ENCODE measurements at regions not wholly inside any gene's neighbourhood (a gene's known extent, or its start where the extent isn't known, plus 50 kb on each side); places are given as distances from the start of the nearest gene placed in this dataset.

- Histone ChIP-seq H4K20me1 (ENCODE audit: insufficient read depth, low read length) (no peaks in the 10 kb centered on the region), H3K9me3 (ENCODE audit: low read length) (no peaks in the 10 kb centered on the region), H3K4me3 (ENCODE audit: low read depth, low read length, poor library complexity, severe bottlenecking) (no peak overlapping the region), H3K36me3 (ENCODE audit: insufficient read depth, low read length) (no peaks in the 10 kb centered on the region), H3K4me2 (ENCODE audit: low read length) (no peak overlapping the region), H3K4me1 (ENCODE audit: insufficient read depth, low read length, poor library complexity, severe bottlenecking) (no peaks in the 10 kb centered on the region), H3K9me2 (ENCODE audit: insufficient read depth, low read length) (no peaks in the 10 kb centered on the region), H3K79me2 (ENCODE audit: insufficient read depth, low read depth, low read length) (no peaks in the 10 kb centered on the region), H3K27ac (ENCODE audit: low read depth, low read length, poor library complexity, severe bottlenecking) (no peak overlapping the region), H2AFZ (ENCODE audit: low read length) (no peak overlapping the region)
- no peak for DNase-seq (ENCODE audit: low spot score)
- POLR2A ChIA-PET = interaction anchor here (0.6 kb wide), 1 partner anchor 20 kb away, joined by 3 read pairs; no protein-coding TSS in a partner anchor
- TF ChIP-seq EZH2phosphoT487 (IDR thresholded peaks at IDR 0.05; ENCODE audit: borderline replicate concordance, low read depth, low read length) (no peak), CTCF (conservative IDR thresholded peaks at IDR 0.05; ENCODE audit: low read length) (no peak)
- intact Hi-C loops (cut with micrococcal nuclease; ENCODE audit: unreplicated experiment) = no loop called here
- BruUV-seq (replicated peaks) = no TSS peak
- CTCF ChIA-PET (ENCODE audit: unreplicated experiment) = no interaction called here
Measured at GRCh38 chr5:116751684-116752083, 177.1 kb upstream of the SEMA6A start.

- Histone ChIP-seq H3K4me3 (ENCODE audit: low read depth, low read length, poor library complexity, severe bottlenecking) (no peak overlapping the region), H3K36me3 (ENCODE audit: insufficient read depth, low read length) (no peaks in the 10 kb centered on the region), H3K27ac (ENCODE audit: low read depth, low read length, poor library complexity, severe bottlenecking) (no peak overlapping the region), H3K4me2 (ENCODE audit: low read length) (no peak overlapping the region), H3K9me3 (ENCODE audit: low read length) (no peaks in the 10 kb centered on the region), H3K9me2 (ENCODE audit: insufficient read depth, low read length) (no peaks in the 10 kb centered on the region), H4K20me1 (ENCODE audit: insufficient read depth, low read length) (no peaks in the 10 kb centered on the region), H3K4me1 (ENCODE audit: insufficient read depth, low read length, poor library complexity, severe bottlenecking) (no peaks in the 10 kb centered on the region), H3K79me2 (ENCODE audit: insufficient read depth, low read depth, low read length) (no peaks in the 10 kb centered on the region), H2AFZ (ENCODE audit: low read length) (no peak overlapping the region)
- no peak for DNase-seq (ENCODE audit: low spot score)
- ChIA-PET POLR2A (interaction anchor here (0.6 to 1.1 kb wide), 3 partner anchors 19 to 40 kb away, joined by 3 to 6 read pairs (median 4); no protein-coding TSS in a partner anchor), CTCF (ENCODE audit: unreplicated experiment) (no interaction called here)
- no TSS peak for BruUV-seq (replicated peaks)
- intact Hi-C loops (cut with micrococcal nuclease; ENCODE audit: unreplicated experiment) = no loop called here
- TF ChIP-seq EZH2phosphoT487 (IDR thresholded peaks at IDR 0.05; ENCODE audit: borderline replicate concordance, low read depth, low read length) (no peak), CTCF (conservative IDR thresholded peaks at IDR 0.05; ENCODE audit: low read length) (no peak)
Measured at GRCh38 chr5:116750631-116751580, 176.3 kb upstream of the SEMA6A start.

- no peaks in the 10 kb centered on the region for H3K9me3 ChIP-seq (ENCODE audit: low read length)
- H3K4me2 ChIP-seq (ENCODE audit: low read length) = no peak overlapping the region
Measured at GRCh38 chr5:116747881-116748280, 173.3 kb upstream of the SEMA6A start.

More at GRCh38 chr5:116747881-116748280, 173.3 kb upstream of the SEMA6A start:
- H3K79me2 ChIP-seq (ENCODE audit: insufficient read depth, low read depth, low read length) = no peaks in the 10 kb centered on the region
- H2AFZ ChIP-seq (ENCODE audit: low read length) = no peak overlapping the region
- no peak for DNase-seq (ENCODE audit: low spot score)
- H3K9me2 ChIP-seq (ENCODE audit: insufficient read depth, low read length) = no peaks in the 10 kb centered on the region
- intact Hi-C loops (cut with micrococcal nuclease; ENCODE audit: unreplicated experiment) = no loop called here
- H3K4me3 ChIP-seq (ENCODE audit: low read depth, low read length, poor library complexity, severe bottlenecking) = no peak overlapping the region
- no peaks in the 10 kb centered on the region for H3K4me1 ChIP-seq (ENCODE audit: insufficient read depth, low read length, poor library complexity, severe bottlenecking)
- CTCF ChIA-PET (ENCODE audit: unreplicated experiment) = no interaction called here
- TF ChIP-seq CTCF (conservative IDR thresholded peaks at IDR 0.05; ENCODE audit: low read length) = no peak
- no peak for TF ChIP-seq EZH2phosphoT487 (IDR thresholded peaks at IDR 0.05; ENCODE audit: borderline replicate concordance, low read depth, low read length)
- H4K20me1 ChIP-seq (ENCODE audit: insufficient read depth, low read length) = no peaks in the 10 kb centered on the region
- POLR2A ChIA-PET = interaction anchor here (1.0 kb wide), 1 partner anchor 12 kb away, joined by 4 read pairs; no protein-coding TSS in a partner anchor
- no peak overlapping the region for H3K27ac ChIP-seq (ENCODE audit: low read depth, low read length, poor library complexity, severe bottlenecking)
- no TSS peak for BruUV-seq (replicated peaks)
- H3K36me3 ChIP-seq (ENCODE audit: insufficient read depth, low read length) = no peaks in the 10 kb centered on the region
